Ovary (tissue), 3 donors: ENCODE measurements at regions not wholly inside any gene's neighbourhood (a gene's known extent, or its start where the extent isn't known, plus 50 kb on each side); places are given as distances from the start of the nearest gene placed in this dataset.

ENCODE experiments used
- POLR2A ChIP-seq: fragments of 450-650 bp; IDR thresholded peaks from one replicate; pipeline ENCODE4 v1.6.1; 2017; ENCODE audit warnings: antibody characterized with exemption, mild to moderate bottlenecking, moderate library complexity
- TF ChIP-seq, protein P1 (sequence below), 3 donors: fragments of 450-650 bp in 2 of 3; fragments of 200-600 bp in 1 of 3; IDR thresholded peaks; one replicate each; pipeline versions ENCODE4 v1.5.1 to v1.8.0; 2016 to 2022; ENCODE audit warnings: antibody characterized with exemption in 3 of 3, mild to moderate bottlenecking in 1 of 3
- donor health status: DM: no; HTN: no; CAD: no.

DNA sequence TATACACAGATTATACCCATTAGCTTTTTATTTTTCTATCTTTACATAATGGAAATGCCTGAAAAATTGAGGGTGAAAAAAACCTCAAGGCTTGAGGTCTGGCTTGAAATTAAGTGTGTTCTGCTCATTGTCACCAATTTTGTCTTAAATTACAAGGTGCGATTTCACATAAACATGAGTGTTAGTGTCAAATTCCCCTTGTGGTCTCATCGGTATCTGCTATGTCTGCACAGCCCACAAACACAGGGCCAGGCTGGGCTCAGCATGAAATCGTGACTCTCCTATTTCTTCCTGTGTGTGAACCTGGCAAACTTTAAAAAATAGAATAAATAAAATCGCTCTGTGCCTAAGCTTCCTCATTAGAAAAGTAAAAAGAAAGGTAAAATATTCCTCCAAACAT, 109.1 kb downstream of the CRLF2 start:
- TF ChIP-seq POLR2A = no peak
- TF ChIP-seq, protein P1, sequence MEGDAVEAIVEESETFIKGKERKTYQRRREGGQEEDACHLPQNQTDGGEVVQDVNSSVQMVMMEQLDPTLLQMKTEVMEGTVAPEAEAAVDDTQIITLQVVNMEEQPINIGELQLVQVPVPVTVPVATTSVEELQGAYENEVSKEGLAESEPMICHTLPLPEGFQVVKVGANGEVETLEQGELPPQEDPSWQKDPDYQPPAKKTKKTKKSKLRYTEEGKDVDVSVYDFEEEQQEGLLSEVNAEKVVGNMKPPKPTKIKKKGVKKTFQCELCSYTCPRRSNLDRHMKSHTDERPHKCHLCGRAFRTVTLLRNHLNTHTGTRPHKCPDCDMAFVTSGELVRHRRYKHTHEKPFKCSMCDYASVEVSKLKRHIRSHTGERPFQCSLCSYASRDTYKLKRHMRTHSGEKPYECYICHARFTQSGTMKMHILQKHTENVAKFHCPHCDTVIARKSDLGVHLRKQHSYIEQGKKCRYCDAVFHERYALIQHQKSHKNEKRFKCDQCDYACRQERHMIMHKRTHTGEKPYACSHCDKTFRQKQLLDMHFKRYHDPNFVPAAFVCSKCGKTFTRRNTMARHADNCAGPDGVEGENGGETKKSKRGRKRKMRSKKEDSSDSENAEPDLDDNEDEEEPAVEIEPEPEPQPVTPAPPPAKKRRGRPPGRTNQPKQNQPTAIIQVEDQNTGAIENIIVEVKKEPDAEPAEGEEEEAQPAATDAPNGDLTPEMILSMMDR (IDR thresholded peaks at IDR 0.05) = no peak
